GM21619 (cell line): ENCODE measurements at regions not wholly inside any gene's neighbourhood (a gene's known extent, or its start where the extent isn't known, plus 50 kb on each side); places are given as distances from the start of the nearest gene placed in this dataset.
"Not testable (repeated sequence)": the region's sequence is repeated elsewhere in the genome, so short reads cannot be mapped to it uniquely, and the experiment has no call there.

Source experiments
- ATAC-seq: cut with Tn5 transposase; IDR thresholded peaks from one replicate; pipeline ENCODE4 v1.9.1; 2021; ENCODE audit not compliant: unreplicated experiment

DNA sequence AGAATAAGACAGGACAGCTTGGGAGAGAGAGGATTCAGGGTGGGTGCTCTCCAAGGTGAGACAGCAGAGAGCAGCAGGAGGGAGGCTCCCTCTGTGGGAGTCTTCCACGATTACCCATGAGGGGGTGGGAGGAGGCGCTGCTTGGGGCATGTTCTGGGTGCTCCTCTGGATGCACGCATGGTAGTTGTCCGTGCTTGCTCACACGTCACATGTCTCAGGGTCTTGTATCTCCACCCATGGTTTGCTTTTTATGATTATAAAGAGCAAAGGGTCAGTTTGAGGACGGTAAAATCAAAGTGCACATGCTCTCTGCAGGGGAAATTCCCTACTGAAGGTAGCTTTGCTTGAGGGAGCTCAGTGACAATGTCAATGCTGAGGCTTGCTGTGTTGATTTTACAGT, 338.4 kb downstream of the THBS2 start:
- no peak for ATAC-seq

DNA sequence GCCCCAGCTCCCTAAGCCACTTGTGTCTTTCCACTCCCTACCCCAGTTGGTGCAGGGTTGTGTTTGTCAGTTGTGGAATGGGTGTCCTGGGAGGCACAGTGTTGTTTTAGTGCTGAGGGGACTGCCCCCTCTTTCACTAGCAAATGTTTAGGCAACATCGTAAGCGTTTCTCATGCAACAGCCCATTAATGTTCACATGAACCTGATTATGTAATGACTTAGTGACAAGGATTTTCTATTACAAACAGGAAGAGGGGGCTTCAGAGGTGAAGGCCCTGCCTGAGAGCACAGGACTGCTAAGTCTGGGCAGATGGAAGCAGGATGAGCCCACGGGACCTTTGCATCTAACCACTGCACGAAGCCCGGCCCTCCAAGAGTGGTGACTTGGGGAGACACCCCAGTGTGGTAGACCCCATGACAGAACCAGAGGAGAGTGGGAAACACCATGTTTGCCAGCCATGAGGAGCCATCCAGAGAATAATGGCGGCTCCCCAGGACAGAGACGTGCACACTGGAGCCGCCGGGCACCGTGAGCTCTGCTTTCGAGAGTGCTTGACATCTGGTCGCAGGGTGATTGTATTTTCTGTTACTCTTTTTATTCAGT, 339.7 kb downstream of the THBS2 start:
- no peak for ATAC-seq

DNA sequence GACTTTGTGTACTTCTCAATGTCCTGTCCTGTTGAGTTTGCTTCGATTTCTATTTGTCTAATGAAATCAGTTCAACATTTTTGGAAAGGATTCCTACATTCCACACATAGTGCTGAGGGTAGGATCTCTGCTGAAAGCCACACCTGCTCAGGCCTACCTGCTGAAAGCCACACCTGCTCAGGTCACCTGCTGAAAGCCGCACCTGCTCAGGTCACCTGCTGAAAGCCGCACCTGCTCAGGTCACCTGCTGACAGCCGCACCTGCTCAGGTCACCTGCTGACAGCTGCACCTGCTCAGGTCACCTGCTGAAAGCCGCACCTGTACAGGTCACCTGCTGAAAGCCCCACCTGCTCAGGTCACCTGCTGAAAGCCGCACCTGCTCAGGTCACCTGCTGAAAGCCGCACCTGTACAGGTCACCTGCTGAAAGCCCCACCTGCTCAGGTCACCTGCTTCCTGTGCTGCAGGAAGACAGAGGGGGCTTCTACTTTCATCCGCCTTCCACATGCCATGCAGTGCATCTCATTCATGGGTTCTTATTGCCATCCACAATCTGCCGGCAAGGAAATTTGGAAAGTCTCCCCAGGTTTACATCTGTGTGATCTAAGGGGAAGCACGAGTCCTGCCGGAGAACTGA, 340.3 kb downstream of the THBS2 start:
- ATAC-seq, result not testable (repeated sequence)

DNA sequence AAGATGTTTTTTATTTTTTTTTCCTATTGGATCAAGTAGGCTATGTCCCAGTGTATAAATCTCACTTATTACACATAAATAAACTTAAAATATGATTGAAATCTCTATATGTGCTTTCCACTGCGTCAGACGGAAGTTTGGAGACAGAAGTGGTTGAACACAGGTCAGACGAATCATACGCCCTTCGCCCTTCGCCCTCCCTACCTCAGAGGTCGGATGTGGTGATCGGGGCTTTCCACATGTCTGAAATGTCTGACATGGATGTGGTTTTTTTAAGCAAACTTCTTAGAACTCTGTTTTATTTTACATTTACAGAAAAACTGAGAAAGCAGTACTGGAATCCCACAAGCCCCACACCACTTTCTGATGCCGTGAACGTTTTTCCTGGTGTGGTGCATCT, 344.4 kb downstream of the THBS2 start:
- ATAC-seq, result no peak

DNA sequence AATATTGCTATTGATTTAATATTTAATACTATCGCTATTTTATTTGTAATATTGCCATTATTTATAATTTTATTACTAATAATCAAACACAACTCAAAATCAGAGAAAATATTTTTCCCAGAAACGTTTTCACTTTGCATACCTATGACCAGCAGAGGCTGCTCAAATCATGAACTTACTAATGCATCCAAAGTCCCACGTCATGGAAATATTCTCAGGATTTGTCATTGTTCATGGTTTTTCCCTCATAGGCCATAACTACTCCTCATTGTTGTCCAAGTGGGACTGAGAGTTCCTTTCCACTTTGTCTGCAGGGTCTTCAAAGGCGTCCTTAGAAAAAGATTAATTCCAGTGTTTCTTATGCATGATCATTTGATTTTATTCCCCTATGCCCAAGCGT, 344.8 kb downstream of the THBS2 start:
- ATAC-seq, result no peak

DNA sequence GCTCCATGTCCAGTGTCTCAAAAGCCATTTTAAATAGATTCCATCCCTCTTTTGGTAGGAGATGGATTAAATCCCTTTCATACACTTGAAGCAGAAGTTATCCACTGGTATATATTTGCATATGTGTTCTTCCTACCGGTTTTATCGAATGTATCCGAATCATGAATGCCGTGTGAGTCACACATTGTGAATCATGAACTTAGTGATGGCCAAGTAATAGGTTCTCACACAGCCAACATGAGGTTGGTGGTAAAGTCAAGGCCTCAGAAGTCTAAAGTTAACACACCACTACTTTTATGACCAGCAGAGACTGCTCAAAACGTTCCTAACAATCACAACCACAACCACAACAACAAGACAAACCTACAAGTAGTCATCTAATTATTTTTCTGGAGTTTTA, 345.5 kb downstream of the THBS2 start:
- ATAC-seq, result no peak

DNA sequence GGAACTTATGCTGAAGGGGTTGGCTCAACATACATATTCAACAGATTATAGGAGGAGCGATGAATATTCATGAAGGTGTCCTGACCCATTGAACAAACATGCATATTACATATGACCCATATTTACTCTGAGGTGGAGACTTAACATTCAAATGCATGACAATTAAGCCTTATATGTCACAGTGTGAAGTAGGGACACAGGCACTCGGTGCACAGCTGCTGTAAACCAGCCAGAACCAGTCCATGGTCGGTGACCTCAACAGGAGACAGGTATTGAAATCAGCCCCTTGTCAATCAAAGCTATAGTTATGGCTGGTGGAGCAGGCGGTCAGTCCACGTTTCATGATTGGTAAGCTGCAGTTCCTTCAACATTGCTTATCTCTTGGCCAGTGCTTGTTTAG, 347.3 kb downstream of the THBS2 start:
- no peak for ATAC-seq

DNA sequence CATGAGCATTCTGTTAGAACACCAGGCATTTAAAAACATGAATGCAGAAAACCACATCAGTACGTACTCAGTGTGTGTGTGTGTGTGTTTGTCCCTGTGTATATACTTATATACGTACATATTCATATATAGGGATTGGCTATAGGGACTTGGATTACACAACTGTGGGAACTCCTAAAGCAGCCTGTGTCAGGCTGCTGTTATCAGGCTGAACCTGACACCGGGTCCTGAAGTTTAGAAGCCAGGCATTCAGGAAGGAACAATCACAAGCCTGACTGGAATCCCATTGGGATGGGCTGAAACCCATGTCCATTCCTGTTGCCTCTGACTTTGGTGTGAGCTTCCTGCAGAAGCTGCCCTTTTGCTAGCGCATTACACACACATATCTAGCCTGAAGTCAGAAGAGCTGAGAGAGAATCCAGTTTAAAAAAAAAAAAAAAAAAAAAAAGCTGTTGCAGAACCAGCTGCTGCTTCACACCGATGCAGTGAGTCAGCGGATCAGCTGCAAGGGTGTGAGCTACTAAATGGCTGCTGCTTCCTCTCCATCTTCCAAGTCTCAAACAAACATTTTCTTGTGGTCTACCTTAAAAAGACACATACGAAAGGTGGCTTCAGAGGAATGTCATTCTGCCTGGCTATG, 348.1 kb downstream of the THBS2 start:
- no peak for ATAC-seq

DNA sequence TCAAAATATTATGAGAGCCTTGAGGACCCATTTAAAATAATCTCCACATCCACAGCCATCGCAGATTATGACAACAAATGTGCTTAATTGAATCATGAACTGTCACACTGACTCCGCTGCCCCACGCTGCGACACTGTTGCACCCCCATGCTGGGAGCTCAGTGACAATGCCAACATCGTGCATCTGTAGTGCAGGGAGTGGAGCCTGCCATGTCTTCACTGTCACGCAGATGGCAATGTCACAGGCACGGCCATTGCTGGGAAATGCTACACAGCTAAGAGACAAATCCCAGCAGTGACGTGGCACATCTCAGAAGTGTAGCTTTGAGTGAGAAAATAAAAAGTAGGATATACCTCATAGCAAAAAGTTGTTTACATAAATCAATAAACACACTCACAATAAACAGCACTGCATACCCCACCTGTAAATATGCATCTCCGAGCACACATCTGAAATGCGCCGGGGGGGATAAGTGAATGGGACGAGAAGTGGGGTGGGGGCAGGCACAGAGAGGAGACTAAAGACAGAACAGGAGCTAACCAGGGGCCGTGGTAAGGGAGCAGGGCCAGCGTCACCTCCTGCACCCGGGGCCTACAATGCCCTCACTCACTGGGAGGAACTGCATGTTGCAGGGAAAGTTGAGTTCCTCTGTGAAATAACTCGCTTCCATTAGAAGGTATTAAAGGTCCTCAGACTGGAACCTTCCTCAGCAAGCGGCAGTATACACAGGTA, 349.9 kb downstream of the THBS2 start:
- no peak for ATAC-seq

DNA sequence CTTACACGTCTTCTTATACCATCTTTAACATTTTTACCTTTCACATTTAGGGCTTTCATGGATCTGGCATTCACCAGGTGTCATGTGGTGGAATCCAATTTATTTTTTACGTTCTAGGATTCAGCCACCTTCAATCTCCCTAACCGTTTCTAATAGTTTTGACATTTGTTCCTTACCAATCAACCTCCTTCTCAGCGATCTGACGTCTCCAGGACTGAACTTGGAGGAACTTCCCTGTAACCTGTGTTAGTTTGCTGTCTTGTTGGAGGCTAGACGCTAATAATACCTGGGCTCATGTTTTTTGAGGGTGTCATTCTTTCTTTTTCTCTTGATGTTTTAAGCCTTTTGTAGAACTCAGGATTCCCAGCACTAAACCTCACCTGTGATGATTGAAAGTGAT, 351.6 kb downstream of the THBS2 start:
- no peak for ATAC-seq

DNA sequence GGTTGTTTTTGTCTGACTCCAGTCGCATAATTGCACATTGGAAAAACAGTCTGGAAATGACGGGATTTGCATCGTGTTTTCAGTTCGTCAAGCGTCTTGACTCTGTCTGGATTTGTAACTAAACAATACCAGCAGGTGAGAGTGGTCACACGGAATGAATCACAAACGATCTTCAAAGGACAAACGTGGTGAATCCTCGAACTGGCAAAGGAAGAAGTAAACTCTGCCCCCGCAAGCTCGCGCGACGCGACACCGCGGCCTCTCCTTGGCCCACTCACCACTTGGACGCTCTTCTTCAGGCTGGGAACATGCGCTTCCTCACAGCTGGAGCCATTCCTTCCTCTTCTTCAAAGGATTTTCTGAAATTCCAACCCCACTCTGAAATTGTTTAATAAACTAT, 352.6 kb downstream of the THBS2 start:
- no peak for ATAC-seq

DNA sequence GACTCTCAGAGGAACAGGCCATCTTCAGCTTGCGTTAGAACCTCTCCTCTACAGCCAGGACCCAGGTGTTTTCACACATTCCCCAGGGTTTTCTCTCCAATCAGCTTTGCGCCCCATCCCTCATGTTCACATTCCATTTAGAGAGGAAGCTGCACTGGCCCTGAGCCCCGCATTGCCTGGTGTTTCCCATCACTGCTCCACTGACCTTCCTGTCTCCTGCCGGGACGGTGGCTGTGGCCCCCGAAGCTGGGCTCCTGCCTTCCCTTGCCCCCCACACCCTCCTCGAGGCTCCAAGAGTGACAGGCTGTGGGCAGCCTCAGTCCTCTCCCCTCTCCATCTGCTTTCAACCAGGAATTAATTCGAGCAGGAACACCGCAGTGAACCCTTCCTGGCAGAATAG, 357.3 kb downstream of the THBS2 start:
- no peak for ATAC-seq

DNA sequence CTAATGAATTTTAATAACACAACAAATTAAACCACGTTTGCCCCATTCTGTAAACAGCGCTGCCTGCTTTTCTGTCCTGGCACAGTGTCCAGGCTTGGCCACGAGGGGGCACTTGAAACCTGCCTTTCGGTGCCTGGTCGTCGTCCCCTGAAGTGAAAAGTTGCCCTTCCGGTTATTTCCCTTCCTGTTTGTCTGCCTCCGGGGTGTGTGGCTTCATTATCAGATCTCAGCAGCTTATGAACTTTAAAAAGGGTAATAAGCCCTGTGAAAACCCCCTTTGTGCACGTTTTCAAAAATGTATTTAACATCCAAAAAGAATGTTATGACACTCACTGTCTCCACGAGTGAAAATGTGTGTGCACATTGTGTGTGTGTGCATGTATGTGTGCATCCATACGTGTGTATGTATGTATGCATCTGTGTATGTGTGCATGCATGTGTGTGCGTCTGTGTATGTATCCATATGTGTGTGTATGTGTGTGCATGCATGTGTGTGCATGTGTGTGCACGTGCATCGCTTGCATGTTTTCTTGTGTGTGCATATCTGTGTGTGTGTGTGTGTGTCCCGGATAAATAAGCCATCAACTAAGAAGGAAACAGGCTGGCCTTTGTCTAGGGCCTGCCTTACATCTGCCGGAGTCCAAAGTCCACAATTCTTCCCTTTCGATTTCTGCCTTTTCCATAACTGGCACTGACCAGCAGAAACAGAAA, 358.4 kb downstream of the THBS2 start:
- ATAC-seq, result peak; percentile 99

DNA sequence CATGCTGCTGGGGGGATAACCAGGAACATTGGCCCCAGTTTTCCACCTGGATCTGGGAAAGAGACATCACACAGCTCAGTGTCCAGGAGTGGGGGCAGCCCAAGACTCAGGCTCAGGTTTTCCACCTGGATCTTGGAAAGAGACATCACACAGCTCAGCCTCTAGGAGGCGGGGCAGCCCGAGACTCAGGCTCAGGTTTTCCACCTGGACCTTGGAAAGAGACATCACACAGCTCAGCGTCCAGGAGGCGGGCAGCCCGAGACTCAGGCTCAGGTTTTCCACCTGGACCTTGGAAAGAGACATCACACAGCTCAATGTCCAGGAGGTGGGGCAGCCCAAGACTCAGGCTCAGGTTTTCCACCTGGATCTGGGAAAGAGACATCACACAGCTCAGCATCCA, 361.6 kb downstream of the THBS2 start:
- ATAC-seq, result no peak

DNA sequence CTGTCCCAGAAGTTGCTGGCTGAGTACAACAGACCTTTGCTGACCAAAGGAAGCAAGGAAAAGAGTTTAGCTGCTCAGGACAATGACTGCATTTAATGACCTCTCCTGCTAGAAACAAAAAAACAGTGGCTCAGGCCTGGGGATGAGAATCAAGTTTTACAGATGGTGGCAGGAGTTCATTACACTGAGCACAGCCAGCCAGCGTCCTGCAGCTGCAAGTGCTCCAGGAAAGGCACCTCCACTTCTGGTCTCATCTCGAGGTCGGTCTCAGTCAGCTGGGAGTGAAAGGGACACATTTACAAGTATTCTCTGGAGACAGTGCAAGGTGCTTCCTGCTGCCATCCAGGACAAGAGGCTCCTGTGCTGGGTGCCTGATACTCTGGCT, 362.7 kb downstream of the THBS2 start:
- ATAC-seq, result no peak

DNA sequence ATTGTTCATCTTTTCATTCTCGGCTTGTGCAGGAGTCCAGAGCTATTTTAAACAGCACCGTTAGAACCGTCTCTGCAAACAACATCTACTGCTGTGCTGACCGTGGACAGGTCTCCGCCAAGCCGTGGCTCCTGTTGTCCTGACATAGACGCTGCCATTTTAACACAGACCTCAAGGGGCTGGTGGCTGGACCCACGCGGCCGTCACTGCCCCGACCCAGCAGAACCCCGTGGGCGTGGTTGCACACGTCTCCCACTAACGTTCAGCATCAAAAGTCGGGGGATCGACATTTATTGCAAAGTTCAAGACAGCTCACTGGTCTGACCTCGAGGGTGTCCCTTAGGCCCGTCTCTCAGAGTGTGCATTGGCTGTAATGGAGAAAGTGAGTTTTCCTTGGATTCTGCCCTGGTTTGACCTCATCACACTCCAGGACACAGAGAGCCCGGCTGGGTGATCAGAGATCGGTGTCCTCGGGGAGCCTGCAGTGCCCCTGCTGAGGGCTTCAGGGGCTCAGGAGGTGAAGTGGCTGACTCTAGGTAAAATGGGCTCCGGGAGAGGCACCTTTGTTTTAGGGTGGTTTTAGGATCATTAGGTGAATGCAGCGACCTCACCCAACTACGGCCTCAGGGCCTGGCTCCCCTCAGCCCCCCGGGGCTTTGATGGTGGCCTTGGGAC, 363.2 kb downstream of the THBS2 start:
- ATAC-seq, result no peak

DNA sequence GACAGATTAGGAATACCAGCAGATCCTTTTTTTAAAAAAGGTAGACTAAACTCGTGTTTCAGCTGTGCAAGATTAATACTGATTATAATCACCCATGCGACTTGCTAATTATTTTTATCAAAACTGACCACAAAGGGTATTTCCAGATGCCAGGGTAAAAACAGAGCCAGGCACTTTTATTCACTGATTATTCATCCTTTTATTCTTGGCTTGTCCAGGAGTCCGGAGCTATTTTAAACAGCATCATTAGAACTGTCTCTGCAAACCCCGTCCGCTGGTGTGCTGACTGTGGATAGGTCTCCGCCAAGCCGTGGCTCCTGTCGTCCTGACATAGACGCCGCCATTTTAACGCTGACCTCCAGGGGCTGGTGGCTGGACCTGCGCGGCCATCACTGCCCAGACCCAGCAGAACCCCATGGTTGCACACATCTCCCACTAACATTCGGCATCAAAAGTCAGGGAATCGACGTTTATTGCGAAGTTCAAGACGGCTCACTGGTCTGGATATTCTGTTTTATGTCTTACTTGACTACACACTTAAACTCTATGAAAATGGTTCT, 364.8 kb downstream of the THBS2 start:
- no peak for ATAC-seq

DNA sequence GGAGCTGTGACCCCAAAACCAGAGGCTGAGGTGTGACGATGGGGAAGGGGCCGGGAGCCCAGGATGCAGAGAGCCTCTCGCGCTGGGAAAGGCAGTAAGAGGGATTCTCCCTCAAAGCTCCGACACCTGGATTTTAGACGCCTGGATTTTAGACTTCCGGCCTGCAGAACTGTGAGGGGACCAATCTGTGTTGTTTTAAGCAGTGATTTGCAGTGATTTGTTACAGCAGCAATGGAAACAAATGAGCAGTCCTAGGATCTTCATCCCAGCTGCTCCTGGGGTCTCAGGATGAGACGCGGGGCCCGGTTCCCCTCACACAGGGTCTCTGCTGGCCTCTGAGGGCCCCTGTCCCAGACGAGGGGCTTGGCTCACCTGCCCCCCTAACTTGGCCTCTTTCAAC, 365.5 kb downstream of the THBS2 start:
- ATAC-seq, result no peak

DNA sequence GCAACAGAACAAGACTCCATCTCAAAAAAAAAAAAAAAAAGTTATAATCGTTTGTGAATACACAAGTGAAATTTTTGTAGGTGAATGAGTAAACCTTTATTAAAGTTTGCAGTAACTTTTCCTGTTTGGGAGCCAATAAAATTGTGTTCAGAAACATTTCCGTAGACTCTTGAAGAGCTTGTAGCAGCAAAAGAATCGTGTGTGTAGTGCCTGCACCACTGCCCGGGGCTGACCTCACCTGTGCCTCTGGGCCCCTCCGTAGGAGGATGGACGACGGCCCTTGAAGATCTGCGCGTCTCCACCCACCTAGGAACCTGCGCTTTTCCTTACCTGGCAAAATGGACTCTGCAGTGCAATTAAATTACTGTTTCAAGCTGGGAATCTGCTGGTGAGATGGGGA, 366.0 kb downstream of the THBS2 start:
- no peak for ATAC-seq

DNA sequence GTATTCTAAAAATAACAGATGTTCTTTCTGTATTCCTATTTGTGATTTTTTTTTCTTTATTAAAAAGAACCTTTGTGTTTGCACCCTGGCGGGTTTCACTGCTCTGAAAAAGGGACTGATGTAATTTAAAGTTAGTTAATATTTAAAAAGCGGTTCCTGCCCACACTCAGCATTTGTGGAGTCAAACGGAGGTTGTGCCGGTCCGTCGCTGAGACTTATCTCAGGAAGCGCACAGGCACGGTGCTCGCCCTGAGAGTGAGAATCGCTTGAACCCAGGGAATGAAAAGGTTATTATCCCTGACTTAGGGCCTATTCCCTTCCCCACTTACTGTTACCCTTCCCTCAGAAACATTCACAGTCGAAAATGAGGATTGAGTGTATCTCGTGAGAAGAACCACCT, 366.7 kb downstream of the THBS2 start:
- ATAC-seq, result no peak
